Hepatocyte (in vitro differentiated cells): ENCODE measurements at regions not wholly inside any gene's neighbourhood (a gene's known extent, or its start where the extent isn't known, plus 50 kb on each side); places are given as distances from the start of the nearest gene placed in this dataset.

ENCODE experiments used
- DNase-seq: peaks from one replicate; pipeline ENCODE4 v3.0.0-alpha.2; 2016; ENCODE audit warnings: low spot score
- H2AFZ ChIP-seq: fragments of 200-600 bp; sonication (generic); 2 replicates; pipeline ENCODE4 v1.6.0; 2016; ENCODE audit warnings: antibody characterized with exemption, mild to moderate bottlenecking
- H3K27ac ChIP-seq: fragments of 200-600 bp; sonication (generic); 2 replicates; pipeline ENCODE4 v1.5.1; 2016; ENCODE audit warnings: mild to moderate bottlenecking
- H3K27me3 ChIP-seq: fragments of 200-600 bp; sonication (generic); 2 replicates; pipeline ENCODE4 v1.6.1; 2016
- H3K36me3 ChIP-seq: fragments of 200-600 bp; sonication (generic); replicated peaks from 2 replicates; pipeline ENCODE4 v1.5.1; 2016; ENCODE audit warnings: low read depth; ENCODE audit not compliant: insufficient read depth
- H3K4me1 ChIP-seq: fragments of 200-600 bp; sonication (generic); 2 replicates; pipeline ENCODE4 v1.5.1; 2016; ENCODE audit warnings: mild to moderate bottlenecking, moderate library complexity; ENCODE audit not compliant: insufficient read depth
- H3K4me2 ChIP-seq: fragments of 200-600 bp; sonication (generic); 2 replicates; pipeline ENCODE4 v1.6.0; 2016
- H3K4me3 ChIP-seq: fragments of 200-600 bp; sonication (generic); 2 replicates; pipeline ENCODE4 v1.5.1; 2016; ENCODE audit warnings: mild to moderate bottlenecking
- H3K79me2 ChIP-seq: fragments of 200-600 bp; sonication (generic); 2 replicates; pipeline ENCODE4 v1.6.0; 2017; ENCODE audit warnings: mild to moderate bottlenecking
- H3K9me2 ChIP-seq: fragments of 200-600 bp; sonication (generic); replicated peaks from 2 replicates; pipeline ENCODE4 v1.6.0; 2017; ENCODE audit warnings: mild to moderate bottlenecking; ENCODE audit not compliant: insufficient read depth
- H3K9me3 ChIP-seq: fragments of 200-600 bp; sonication (generic); 2 replicates; pipeline ENCODE4 v1.5.1; 2016; ENCODE audit warnings: low read depth, mild to moderate bottlenecking
- H4K20me1 ChIP-seq: fragments of 200-600 bp; sonication (generic); 2 replicates; pipeline ENCODE4 v1.6.0; 2016; ENCODE audit warnings: mild to moderate bottlenecking; ENCODE audit not compliant: insufficient read depth, poor library complexity, severe bottlenecking
- CTCF ChIP-seq: fragments of 200-600 bp; sonication (generic); IDR thresholded peaks from 2 replicates; pipeline ENCODE4 v1.5.1; 2016; ENCODE audit warnings: antibody characterized with exemption, mild to moderate bottlenecking; ENCODE audit not compliant: poor library complexity
- EZH2 ChIP-seq: fragments of 200-600 bp; sonication (generic); IDR thresholded peaks from 2 replicates; pipeline ENCODE4 v1.6.1; 2016; ENCODE audit warnings: antibody characterized with exemption, mild to moderate bottlenecking, borderline replicate concordance
- EZH2phosphoT487 ChIP-seq: fragments of 200-600 bp; sonication (generic); IDR thresholded peaks from one replicate; pipeline ENCODE4 v1.6.1; 2018; ENCODE audit warnings: antibody characterized with exemption, mild to moderate bottlenecking, low read depth, moderate library complexity; ENCODE audit not compliant: unreplicated experiment, severe bottlenecking
- WGBS: methylation state at CpG from one replicate; pipeline ENCODE4 v1.1.6; 2016; ENCODE audit warnings: low lambda C conversion rate; ENCODE audit errors: missing lambda C conversion rate; 5-methylcytosine and 5-hydroxymethylcytosine counted together

- Histone ChIP-seq H3K4me2 (no peak overlapping the region), H3K4me3 (no peak overlapping the region), H3K27me3 (no peaks in the 10 kb centered on the region), H3K9me2 (no peaks in the 10 kb centered on the region), H3K9me3 (no peaks in the 10 kb centered on the region), H2AFZ (no peak overlapping the region), H3K4me1 (no peaks in the 10 kb centered on the region), H3K79me2 (no peaks in the 10 kb centered on the region), H3K36me3 (no peaks in the 10 kb centered on the region), H3K27ac (no peak overlapping the region), H4K20me1 (no peaks in the 10 kb centered on the region)
- TF ChIP-seq CTCF: peak; percentile 46
- no peak for TF ChIP-seq EZH2phosphoT487
- TF ChIP-seq EZH2: no peak
- WGBS: 59% methylated on average over 6 of the region's 6 CpGs
- peak; percentile 28 for DNase-seq
These were observed 164.0 kb upstream of the REG3G start for GRCh38 chr2:78861546-78861945.

- Histone ChIP-seq H3K27me3 (no peaks in the 10 kb centered on the region), H3K4me3 (no peak overlapping the region), H4K20me1 (no peaks in the 10 kb centered on the region), H3K36me3 (no peaks in the 10 kb centered on the region), H3K27ac (no peak overlapping the region), H3K4me1 (no peaks in the 10 kb centered on the region), H3K9me3 (no peaks in the 10 kb centered on the region), H3K4me2 (no peak overlapping the region), H2AFZ (no peak overlapping the region), H3K9me2 (no peaks in the 10 kb centered on the region), H3K79me2 (no peaks in the 10 kb centered on the region)
- no peak for TF ChIP-seq EZH2
- TF ChIP-seq EZH2phosphoT487: no peak
- no peak for TF ChIP-seq CTCF
- DNase-seq: no peak
- WGBS: 95% methylated on average over 3 of the region's 3 CpGs
These were observed 161.3 kb upstream of the REG3G start for GRCh38 chr2:78864205-78864604.

GRCh38 chr2:78865667-78866066 is 159.8 kb upstream of the REG3G start:
- H4K20me1 ChIP-seq: no peaks in the 10 kb centered on the region
- no peak overlapping the region for H3K4me3 ChIP-seq
- H3K79me2 ChIP-seq: no peaks in the 10 kb centered on the region
- no peak overlapping the region for H2AFZ ChIP-seq
- no peaks in the 10 kb centered on the region for H3K36me3 ChIP-seq
- no peaks in the 10 kb centered on the region for H3K9me3 ChIP-seq
- TF ChIP-seq EZH2 (no peak), CTCF (no peak), EZH2phosphoT487 (no peak)
- WGBS: 92% methylated on average over 10 of the region's 10 CpGs
- DNase-seq: no peak
- no peaks in the 10 kb centered on the region for H3K9me2 ChIP-seq
- H3K27ac ChIP-seq: no peak overlapping the region
- no peak overlapping the region for H3K4me2 ChIP-seq
- no peaks in the 10 kb centered on the region for H3K27me3 ChIP-seq
- H3K4me1 ChIP-seq: no peaks in the 10 kb centered on the region
